ENCODE measurements at regions not wholly inside any gene's neighbourhood (a gene's known extent, or its start where the extent isn't known, plus 50 kb on each side); places are given as distances from the start of the nearest gene placed in this dataset.

DNA sequence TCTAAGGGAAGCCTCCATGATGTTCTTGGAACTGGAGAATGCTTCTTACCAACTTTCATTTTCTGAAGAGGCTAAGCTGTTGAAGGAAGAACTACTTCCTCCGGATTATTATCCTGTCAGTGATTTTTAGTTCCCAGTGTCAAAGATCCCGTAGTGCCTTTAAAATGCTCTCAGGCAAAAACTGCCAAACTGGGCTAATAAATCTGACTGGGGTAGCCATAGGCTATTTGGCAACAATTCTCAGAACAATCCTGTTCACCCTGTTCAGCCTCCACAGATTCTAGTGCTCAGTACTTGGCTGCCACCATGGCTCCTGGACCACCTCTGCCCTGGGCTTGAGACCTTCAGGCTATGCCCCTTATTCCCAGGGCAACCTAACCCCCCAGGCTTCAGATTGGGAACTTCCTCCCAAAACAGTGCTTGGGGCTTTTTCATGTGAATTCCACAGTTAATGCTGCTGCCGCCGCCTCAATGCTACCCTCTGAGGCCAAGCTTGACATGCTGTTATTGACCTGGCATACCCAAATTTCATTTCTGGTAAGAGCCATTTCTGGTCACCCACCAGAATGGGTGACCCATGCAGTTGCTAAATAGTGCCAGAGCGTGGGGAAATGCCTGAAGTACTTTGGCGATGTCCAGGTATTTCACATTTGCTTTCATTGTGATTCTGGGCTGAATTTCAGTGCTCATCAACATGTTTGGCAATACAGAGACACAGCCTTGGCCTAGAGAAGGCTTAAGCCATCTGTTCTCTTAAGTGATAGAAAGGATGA lies 110.0 kb upstream of the ARHGAP5 start:
- no peak for DNase-seq

DNA sequence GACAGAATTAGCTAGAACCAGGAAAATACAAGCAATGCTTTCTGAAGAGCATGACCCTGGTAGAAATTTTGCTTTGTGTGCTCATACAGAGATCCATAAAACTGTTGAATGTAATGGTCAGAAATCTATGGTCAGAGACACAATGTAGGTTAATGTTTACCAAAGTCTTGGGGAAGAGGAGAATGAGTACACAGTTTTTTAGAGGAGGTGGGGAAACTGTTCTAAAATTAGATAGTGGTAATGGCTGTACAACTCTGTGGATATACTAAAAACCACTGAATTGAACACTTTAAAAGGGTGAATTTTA lies 109.5 kb upstream of the ARHGAP5 start:
- no peak for DNase-seq

DNA sequence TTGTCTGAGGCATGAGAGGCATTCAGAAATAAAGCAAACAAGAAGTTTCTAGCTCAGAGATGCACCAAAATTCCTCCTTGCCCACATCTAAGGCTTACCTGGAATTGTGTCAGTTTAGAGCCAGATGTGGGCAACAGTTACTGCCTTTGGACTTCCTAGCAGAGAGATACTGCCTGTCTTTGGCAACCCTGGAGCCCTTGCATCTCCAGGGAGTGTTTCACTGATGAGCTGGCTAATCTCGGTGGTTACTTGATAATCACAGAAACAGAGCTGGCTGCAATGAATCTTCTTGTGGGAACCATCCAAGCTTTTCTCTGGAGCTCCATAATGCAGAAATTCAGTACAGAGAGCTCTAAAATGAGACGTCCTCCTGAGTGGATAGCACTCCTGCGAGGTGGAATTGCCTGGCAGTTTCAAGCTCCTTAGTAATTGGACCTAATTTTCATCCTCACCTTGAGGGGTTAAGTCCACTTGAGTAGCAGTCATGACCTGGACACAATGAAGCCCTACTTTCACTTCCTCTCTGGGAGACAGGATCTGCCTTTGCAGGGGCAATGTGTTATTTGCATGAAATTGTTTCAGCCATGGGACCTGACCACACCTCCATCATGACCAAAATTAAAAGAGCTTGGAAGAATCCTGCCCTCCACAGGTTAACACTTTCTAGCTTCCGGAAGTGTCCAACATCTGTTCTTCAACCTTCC lies 108.8 kb upstream of the ARHGAP5 start:
- no peak for DNase-seq

DNA sequence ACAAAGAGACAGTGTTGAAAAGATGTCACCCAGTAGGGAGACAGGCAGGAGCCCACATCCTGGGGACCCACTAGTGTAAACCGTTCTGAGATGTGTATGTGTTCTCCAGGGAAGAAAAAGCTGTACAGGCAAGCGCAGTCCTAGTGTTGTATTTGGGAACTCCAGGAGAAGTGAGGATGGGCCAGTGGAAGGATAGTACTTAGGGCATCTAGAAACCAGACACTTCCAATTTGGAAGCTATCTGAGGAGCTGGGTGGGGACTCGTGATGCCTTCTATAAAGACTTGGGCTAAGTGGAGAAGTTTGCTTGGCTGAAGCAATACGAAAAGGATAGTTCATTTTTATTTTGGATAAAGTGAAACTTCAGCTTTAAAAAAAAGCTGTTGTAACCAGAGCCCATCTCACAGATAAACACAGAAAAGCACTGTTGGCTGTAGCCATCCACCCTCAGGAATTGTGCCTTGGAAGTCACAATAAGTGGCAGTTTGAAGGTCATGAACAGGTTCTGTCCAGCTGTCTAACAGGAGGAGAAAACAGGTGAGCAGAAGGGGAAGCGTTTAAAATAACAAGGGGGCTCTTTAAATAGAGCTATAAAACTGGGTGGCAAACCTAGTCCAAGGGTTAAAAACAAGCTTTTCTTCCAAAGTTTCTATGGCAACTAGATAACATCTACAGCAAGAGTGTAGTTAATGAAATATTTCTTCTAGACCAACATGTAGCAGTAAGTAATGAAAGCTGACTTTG lies 108.0 kb upstream of the ARHGAP5 start:
- DNase-seq = no peak

DNA sequence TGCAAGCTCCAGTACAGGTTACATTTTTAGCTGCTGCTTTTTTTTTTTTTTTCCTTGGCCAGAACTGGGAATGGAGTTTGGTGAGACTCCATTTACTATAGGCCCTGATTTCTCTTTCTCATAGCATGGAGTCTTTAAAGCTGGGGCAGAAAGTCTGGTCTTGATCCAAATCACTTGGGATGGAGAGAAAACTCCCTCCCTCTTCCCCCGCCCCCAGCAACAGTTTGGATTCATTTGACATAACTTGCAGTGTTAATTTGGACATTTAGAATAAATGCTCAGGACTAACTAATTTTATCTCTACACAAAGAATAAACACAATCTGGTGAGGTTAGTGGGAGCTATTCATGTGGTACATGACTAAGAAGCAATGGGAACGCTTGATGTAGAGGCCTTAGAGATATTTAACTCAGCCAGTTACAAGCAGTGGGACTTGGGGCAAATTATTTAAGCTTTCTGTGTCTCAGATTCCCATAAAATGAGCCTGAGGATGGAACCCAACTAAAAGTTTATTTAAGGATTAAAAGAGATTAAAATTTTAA lies 107.3 kb upstream of the ARHGAP5 start:
- no peak for DNase-seq

DNA sequence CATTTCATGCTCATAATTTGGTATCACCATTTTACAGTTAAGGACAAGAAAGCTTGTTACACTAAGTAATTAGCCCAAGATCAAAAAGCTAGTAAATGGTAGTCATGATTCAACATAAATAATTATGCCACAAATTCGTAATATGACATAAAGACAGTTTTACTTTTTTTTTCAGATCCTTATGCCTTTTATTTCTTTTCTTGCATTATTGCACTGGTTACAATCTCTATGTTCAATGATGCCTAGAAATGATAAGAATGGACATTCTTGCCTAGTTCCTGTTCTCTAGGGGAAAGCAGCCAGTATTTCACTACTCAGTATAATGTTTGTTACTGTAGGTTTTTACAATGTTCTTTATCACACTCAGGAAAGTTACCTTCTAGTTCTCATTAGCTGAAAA lies 106.4 kb upstream of the ARHGAP5 start:
- no peak for DNase-seq

DNA sequence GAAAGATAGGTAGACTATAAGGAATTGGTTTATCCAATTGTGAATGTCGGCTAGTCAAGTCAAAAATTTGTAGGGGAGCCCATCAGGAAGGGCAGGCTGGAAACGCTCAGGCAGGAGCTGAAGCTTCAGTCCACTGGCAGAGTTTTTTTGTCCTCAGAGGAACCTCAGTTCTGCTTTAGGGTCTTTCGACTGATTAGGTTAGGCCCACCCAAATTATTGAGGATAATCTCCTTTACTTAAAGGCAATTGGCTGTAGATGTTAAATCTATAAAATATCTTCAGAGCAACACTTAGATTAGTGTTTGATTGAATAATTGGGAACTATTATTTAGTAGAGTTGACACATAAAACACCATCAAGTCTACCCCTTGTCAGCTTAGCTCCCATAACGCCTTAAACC lies 105.5 kb upstream of the ARHGAP5 start:
- no peak for DNase-seq

DNA sequence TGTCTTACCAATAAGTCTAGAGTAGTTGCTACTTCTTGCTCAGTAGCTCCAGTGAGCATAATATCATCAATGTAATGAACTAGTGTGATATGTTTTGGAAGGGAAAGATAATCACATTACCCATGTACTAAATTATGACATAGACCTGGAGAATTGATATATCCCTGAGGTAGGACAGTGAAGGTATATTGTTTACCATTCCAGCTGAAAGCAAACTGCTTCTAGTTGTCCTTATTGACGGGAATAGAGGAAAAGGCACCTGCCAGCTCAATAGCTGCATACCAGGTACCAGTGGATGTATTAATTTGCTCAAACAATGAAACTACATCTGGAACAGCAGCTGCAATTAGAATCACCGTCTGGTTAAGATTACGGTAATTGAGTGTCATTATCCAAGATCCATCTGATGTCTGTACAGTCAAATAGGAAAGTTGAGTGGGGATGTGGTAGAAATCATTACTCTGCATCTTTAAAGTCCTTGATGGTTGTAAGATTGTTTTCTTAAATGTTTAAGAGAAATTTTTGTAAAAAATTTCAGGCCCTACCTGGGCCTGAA lies 100.0 kb upstream of the ARHGAP5 start:
- no peak for DNase-seq

DNA sequence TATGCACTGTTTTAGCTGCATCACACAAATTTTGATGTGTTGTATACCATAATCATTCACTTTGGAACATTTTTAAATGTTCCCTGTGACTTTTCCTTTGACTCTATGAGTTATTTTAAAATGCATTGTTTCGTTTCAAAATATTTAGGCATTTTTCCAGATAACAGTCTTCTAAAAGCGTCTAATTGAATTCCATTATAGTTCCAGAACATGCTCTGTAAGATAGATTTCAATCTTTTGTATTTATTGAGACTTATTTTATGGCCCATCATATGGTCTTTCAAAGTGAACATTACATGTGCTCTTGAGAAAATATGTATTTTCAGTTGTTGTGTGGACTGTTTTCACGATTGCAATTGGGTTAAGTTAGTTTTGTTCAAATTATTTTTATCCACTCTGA lies 98.7 kb upstream of the ARHGAP5 start:
- DNase-seq = no peak

DNA sequence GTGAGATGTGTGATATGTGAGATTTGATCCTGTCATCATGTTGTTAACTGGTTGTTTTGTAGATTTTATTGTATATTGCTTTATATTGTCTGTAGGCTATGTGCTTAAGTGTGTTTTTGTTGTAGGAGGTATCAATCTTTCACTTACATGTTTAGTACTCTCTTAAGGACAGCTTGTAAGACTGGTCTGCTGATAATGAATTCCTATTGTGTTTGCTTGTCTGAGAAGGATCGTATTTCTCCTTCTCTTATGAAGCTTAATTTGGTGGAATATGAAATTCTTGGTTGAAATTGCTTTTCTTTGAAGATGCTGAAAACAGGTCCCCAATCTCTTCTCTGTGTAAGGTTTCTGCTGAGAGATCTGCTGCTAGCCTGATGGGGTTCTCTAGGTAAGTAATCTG lies 94.5 kb upstream of the ARHGAP5 start:
- no peak for DNase-seq

DNA sequence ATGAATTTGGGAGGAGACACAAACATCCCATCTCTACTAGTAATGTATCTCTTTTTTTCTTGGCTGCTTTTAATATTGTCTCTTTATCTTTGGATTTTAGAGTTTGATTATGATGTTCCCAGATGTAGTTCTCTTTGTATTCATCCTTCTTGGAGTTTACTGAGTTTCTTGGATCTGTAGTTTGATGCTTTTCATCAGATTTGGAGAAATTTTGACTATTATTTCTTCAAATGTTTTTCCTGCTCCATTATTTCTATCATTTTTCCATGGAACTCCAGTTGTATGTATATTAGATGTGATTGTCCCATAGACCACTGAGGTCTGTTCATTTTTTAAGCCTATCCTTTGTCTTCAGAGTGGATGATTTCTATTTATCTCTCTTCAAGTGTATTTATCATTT lies 90.7 kb upstream of the ARHGAP5 start:
- DNase-seq = no peak

DNA sequence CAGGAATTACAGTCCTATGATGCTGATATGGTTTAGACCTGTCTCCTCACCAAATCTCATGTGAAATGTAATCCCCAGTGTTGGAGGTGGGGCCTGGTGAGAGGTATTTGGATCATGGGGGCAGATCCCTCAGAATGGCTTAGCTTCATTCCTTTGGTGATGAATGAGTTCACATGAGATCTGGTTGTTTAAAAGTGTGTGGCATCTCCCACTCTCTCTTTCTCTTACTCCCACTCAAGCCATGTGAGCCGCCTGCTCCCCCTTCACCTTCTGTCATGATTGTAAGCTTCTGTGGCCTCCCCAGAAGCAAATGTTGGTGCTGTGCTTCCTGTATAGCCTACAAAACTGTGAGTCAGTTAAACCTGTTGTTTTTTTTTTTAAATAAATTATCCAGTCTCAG lies 89.4 kb upstream of the ARHGAP5 start:
- no peak for DNase-seq

DNA sequence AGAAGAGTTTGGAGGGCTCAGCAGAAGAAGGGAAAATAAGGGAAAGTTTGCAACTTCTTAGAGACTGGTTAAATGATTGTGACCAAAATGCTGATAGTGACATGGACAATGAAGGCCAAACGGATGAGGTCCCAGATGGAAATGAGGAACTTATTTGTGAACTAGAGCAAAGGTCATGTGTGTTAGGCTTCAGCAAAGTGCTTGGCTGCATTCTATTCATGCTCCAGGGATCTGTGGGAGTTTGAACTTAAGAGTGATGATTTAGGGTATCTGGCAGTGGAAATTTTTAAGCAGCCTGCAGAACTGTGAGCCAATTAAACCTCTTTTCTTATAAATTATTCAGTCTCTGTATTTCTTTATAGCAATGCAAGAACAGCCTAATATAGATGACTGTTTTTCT lies 88.9 kb upstream of the ARHGAP5 start:
- no peak for DNase-seq

DNA sequence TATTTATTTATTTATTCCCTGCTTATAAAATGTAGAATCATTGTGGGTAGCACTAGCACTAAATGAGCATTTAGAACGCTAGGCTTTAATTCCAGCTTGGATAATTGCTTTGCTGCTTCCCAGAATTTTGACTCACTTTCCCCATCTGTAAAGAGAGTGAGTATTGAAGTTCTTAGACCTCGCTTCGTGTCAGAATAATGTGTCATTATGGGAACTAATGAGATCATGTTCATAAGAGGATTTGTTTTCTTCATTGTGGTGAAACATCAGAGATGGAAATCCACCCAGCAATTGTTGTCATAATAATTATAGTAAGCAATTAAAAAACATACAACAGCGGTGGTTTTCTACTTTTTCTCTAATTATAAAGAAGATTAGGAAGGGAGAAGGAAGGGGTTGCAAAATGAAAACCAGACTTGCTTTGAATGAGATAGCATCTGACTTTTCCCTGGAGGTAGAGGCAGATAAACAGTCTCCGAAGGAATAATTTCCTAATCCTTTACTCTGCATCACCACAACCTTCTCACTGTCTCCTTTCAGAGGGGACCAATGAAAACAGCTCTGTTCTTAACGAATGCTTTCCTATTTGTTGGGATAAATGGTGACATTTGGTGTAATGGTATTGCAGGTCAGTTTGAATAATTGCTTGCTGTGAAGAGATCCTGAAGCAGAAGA lies 86.8 kb upstream of the ARHGAP5 start:
- no peak for DNase-seq

DNA sequence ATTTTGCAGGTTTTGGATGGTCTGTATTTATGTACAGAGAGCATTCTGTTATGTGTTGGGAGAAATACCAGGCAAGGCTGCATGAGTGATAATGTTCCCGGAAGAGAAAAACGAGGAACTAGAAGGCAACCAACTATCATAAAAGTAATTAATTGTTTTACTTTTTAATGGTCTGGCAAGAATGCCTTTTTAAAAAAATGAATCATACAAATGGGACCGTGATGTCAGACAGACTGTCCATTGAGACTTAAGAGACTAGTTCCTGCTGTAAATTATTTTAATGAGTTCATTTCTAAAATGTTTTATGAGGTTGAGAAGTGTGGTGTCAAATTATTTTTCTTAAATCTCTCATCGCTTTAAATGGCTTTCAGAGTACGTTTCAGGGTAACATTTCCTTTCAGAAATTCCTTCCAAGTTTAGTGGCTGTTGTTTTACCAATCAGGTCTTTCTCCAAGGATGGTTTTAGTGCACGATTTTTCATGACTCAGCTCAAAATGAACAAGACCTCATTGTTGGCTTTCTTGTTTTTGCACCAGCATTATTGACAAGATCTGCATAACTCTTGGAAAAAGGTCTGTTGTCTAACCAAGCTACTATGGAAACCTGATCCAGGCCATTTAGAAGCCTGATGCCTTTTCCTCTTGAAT lies 86.1 kb upstream of the ARHGAP5 start:
- no peak for DNase-seq

DNA sequence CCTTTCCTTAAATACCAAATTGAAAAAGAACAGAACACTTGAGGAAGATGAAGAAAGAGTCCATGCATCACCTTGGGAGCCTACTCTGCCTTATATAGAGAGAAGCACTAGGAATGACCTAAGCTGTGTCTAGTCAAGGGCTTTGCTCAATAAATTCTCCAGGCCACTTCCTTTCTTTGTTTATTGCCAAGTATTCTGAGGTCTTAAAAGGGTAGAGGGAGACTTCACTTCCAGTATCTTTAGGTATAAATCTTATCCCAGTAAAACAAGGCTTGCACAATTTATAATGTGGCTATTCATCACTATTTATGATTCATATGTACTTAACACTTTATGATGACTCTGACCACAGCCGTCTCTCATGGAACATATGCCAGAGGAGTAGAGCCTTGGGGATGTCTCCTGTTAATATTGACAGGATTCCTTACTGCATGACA lies 85.1 kb upstream of the ARHGAP5 start:
- no peak for DNase-seq

DNA sequence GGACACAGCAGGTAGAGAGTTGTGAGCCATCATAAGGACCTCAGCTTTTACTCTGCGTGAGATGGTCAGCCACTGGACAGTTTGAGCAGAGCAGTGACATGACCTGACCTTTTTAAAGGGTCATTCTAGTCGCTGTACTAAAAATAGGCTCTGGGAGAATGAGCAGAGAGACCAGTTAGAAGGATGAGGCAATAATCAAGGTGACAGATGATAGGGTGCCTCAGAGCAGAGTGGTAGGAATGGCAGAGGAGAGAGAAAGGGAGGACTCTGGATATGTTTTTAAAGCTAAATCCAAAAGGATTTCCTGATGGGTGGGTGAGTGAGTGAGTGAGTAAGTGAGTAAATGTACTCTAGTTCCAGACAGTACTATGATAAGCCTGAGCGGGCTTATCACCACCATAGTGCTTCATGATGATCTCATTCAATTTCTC lies 83.6 kb upstream of the ARHGAP5 start:
- no peak for DNase-seq

DNA sequence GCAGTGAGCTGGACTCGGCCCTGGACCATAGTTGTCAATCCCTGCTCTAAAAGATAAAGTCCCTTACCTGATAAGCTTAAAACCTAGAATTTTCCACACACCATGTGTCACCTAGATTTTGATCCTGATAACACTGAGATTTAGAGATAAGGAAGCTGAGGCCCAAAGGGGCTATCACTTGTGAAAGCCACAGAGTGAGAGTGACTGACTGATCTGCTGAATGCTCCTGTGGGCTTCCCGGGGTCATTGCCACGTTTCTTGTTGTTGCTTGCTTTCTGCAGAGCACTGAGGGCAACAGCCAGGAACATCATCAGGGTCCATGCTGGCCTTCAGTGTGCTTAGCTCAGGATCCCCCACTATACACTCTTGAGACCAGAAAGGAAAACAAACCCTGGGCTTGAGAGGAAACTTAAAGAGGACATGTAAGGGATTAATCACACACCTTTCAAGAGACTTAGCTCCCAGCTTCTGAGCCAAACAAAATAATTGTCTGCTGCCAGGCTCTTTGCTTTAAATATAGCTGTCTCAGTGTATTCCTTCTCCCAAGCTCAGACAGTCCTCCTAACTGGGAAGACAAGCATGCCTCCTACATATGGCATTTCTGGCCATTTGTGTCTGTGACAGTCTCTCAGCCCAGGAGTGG lies 82.6 kb upstream of the ARHGAP5 start:
- no peak for DNase-seq

DNA sequence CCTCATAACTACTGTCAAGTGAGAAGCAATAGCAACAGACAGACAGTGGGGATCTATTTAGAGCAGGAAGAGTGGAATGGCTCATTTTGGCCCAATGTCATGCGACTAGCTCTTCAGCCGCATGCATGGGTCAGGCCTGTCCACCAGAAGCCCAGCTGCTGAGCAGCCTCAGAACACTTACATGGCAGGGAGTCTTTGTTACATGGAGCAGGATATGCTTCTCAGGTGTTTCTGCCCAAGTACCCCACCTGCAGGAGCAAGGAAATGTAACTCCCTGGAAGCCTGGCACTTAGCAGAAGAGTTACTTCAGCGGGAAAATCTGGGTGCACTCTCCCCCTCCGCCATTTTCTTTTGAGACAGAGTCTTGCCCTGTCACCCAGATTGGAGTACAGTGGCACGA lies 73.5 kb upstream of the ARHGAP5 start:
- DNase-seq = no peak

DNA sequence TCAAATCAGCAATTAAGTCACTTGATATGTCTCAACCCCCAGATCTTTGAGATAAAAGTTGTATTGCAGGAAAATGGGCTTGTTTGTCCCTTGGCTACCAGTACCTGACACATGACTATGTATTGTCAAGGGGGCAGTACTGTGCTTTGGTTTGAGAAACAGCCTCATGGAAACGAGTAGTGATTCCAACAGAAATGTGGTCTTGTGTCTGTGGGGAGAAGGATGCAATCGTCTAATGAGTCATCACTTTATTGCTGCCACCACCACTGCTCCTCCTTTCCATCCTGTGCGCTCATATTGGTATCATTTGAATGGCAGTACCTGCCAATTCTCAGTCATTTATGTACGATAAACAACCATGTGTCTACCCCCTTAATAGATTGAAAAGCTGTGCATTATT lies 72.8 kb upstream of the ARHGAP5 start:
- no peak for DNase-seq

DNA sequence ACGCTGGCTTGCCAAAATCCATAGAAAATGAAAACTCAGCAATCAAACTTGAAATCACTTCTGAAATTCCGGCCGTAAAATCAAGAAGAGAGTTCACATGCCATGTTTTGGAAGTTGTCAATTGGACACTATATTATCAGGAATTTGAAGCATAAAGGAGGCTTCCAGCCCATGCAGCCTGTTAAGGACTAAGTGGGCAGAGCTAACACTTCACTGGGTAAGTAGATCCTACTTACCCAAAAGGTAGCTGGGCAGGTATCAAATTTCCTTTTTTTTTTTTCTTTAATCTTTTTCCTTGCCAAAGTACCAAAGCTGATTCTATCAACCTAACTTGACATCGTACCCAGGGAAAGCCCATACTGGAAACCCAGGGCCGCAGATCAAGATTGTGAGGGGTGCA lies 71.5 kb upstream of the ARHGAP5 start:
- DNase-seq = no peak

All from stimulated activated CD4-positive, alpha-beta T cell treated with anti-CD3 and anti-CD28 coated beads, Interleukin-2, amount 100 ng/mL, for 24 hours (primary cell).